ENCODE measurements at regions not wholly inside any gene's neighbourhood (a gene's known extent, or its start where the extent isn't known, plus 50 kb on each side); places are given as distances from the start of the nearest gene placed in this dataset.

DNA sequence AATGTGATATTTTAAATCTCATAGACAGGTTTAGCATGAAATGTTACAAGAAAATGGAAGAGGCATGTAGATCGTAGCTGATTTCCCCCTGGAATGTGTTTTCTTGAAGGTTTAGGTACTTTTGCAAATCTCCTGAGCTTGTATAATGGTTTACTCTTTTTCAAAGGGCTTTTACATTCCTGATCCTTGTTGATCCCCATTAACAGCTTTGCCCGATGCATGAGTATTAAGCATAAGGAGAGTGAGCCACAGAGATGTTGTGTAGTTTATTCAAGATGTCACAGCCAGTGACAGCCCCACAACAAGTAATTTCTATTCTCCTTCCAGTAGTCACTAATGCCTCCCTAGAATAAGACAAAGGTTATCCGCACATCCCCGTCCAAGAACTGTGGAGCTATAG lies 103.7 kb downstream of the SKIDA1 start:
- TF ChIP-seq SIN3A (IDR thresholded peaks at IDR 0.05; ENCODE audit: borderline replicate concordance, insufficient read depth, low read length) (no peak), REST (IDR thresholded peaks at IDR 0.05; ENCODE audit: insufficient read depth in 1 of 2, low read depth in 2 of 2, low read length in 2 of 2) (no peak), FOXP2 (optimal IDR thresholded peaks at IDR 0.05; ENCODE audit: borderline replicate concordance, extremely low read depth, extremely low read length, insufficient read depth) (no peak), POLR2AphosphoS5 (IDR thresholded peaks at IDR 0.05; ENCODE audit: low read depth, low read length) (no peak)

All from PFSK-1 (cell line).